Effector memory CD8-positive, alpha-beta T cell (primary cell): ENCODE measurements at regions not wholly inside any gene's neighbourhood (a gene's known extent, or its start where the extent isn't known, plus 50 kb on each side); places are given as distances from the start of the nearest gene placed in this dataset.

ENCODE experiments used
- ATAC-seq: fragments of 150-1000 bp; cut with Tn5 transposase; replicated peaks from 2 replicates; pipeline ENCODE4 v1.10.0; 2021; ENCODE audit warnings: mild to moderate bottlenecking, moderate library complexity
- DNase-seq, 3 experiments: peaks; one replicate each; pipeline ENCODE4 v3.0.0; 2021
- H3K27ac Mint-ChIP-seq, 2 donors: one replicate each; pipeline ENCODE4 v1.8.0; 2022; ENCODE audit warnings: mild to moderate bottlenecking in 2 of 2, mixed read lengths in 2 of 2, moderate library complexity in 2 of 2
- H3K27me3 Mint-ChIP-seq, 2 donors: one replicate each; pipeline ENCODE4 v1.8.0; 2022; ENCODE audit warnings: mixed read lengths in 2 of 2
- H3K36me3 Mint-ChIP-seq: one replicate; pipeline ENCODE4 v1.8.0; 2022; ENCODE audit warnings: mild to moderate bottlenecking, moderate library complexity, mixed read lengths; ENCODE audit not compliant: insufficient read depth
- H3K4me1 Mint-ChIP-seq, 2 donors: one replicate each; pipeline ENCODE4 v1.8.0; 2022; ENCODE audit warnings: low read depth in 2 of 2, mixed read lengths in 2 of 2
- H3K4me3 Mint-ChIP-seq, 2 donors: one replicate each; pipeline ENCODE4 v1.8.0; 2022; ENCODE audit warnings: mild to moderate bottlenecking in 2 of 2, mixed read lengths in 2 of 2, moderate library complexity in 2 of 2
- H3K9me3 Mint-ChIP-seq, 2 donors: one replicate each; pipeline ENCODE4 v1.8.0; 2022; ENCODE audit warnings: mixed read lengths in 2 of 2

GRCh38 chr2:145860083-145860482 lies 1340.2 kb upstream of the ZEB2 start:
- no peaks in the 10 kb centered on the region for H3K27me3 Mint-ChIP-seq
- H3K4me1 Mint-ChIP-seq = no peaks in the 10 kb centered on the region
- ATAC-seq = no peak
- no peak overlapping the region for H3K4me3 Mint-ChIP-seq
- DNase-seq = no peak
- H3K27ac Mint-ChIP-seq = no peak overlapping the region
- no peaks in the 10 kb centered on the region for H3K36me3 Mint-ChIP-seq
- no peaks in the 10 kb centered on the region for H3K9me3 Mint-ChIP-seq

- Mint-ChIP-seq H3K4me1 (no peaks in the 10 kb centered on the region), H3K27ac (no peak overlapping the region)
These were observed 1335.2 kb upstream of the ZEB2 start for GRCh38 chr2:145855142-145855541.

GRCh38 chr2:145854039-145854755 lies 1334.3 kb upstream of the ZEB2 start:
- H3K9me3 Mint-ChIP-seq = no peaks in the 10 kb centered on the region
- no peaks in the 10 kb centered on the region for H3K36me3 Mint-ChIP-seq
- DNase-seq (no peak), ATAC-seq (no peak)
- no peak overlapping the region for H3K4me3 Mint-ChIP-seq
- H3K4me1 Mint-ChIP-seq = no peaks in the 10 kb centered on the region
- no peak overlapping the region for H3K27ac Mint-ChIP-seq
- H3K27me3 Mint-ChIP-seq = no peaks in the 10 kb centered on the region

More at GRCh38 chr2:145855142-145855541, 1335.2 kb upstream of the ZEB2 start:
- DNase-seq (no peak), ATAC-seq (no peak)
- no peaks in the 10 kb centered on the region for H3K27me3 Mint-ChIP-seq
- no peaks in the 10 kb centered on the region for H3K36me3 Mint-ChIP-seq
- no peaks in the 10 kb centered on the region for H3K9me3 Mint-ChIP-seq
- no peak overlapping the region for H3K4me3 Mint-ChIP-seq

GRCh38 chr2:145851730-145852129 lies 1331.8 kb upstream of the ZEB2 start:
- ATAC-seq = no peak
- no peak overlapping the region for H3K27ac Mint-ChIP-seq
- no peaks in the 10 kb centered on the region for H3K9me3 Mint-ChIP-seq

GRCh38 chr2:145849466-145849865 lies 1329.5 kb upstream of the ZEB2 start:
- Mint-ChIP-seq H3K27me3 (no peaks in the 10 kb centered on the region), H3K4me3 (no peak overlapping the region), H3K36me3 (no peaks in the 10 kb centered on the region), H3K9me3 (no peaks in the 10 kb centered on the region), H3K27ac (no peak overlapping the region), H3K4me1 (no peaks in the 10 kb centered on the region)
- DNase-seq = no peak
- no peak for ATAC-seq

More at GRCh38 chr2:145851730-145852129, 1331.8 kb upstream of the ZEB2 start:
- DNase-seq = no peak
- Mint-ChIP-seq H3K27me3 (no peaks in the 10 kb centered on the region), H3K4me1 (no peaks in the 10 kb centered on the region), H3K36me3 (no peaks in the 10 kb centered on the region), H3K4me3 (no peak overlapping the region)

GRCh38 chr2:145846982-145847381 lies 1327.1 kb upstream of the ZEB2 start:
- H3K27ac Mint-ChIP-seq = no peak overlapping the region
- no peak for DNase-seq
- H3K27me3 Mint-ChIP-seq = no peaks in the 10 kb centered on the region
- H3K36me3 Mint-ChIP-seq = no peaks in the 10 kb centered on the region
- no peaks in the 10 kb centered on the region for H3K9me3 Mint-ChIP-seq
- no peaks in the 10 kb centered on the region for H3K4me1 Mint-ChIP-seq
- no peak overlapping the region for H3K4me3 Mint-ChIP-seq
- ATAC-seq = no peak

GRCh38 chr2:145845923-145846322 lies 1326.0 kb upstream of the ZEB2 start:
- H3K4me1 Mint-ChIP-seq = no peaks in the 10 kb centered on the region
- no peak overlapping the region for H3K4me3 Mint-ChIP-seq
- no peaks in the 10 kb centered on the region for H3K36me3 Mint-ChIP-seq
- H3K27ac Mint-ChIP-seq = no peak overlapping the region
- no peaks in the 10 kb centered on the region for H3K27me3 Mint-ChIP-seq
- ATAC-seq (no peak), DNase-seq (no peak)
- H3K9me3 Mint-ChIP-seq = no peaks in the 10 kb centered on the region

- no peak for ATAC-seq
- no peaks in the 10 kb centered on the region for H3K9me3 Mint-ChIP-seq
- no peak for DNase-seq
- no peak overlapping the region for H3K4me3 Mint-ChIP-seq
- H3K4me1 Mint-ChIP-seq = no peaks in the 10 kb centered on the region
- H3K36me3 Mint-ChIP-seq = no peaks in the 10 kb centered on the region
- H3K27ac Mint-ChIP-seq = no peak overlapping the region
- H3K27me3 Mint-ChIP-seq = no peaks in the 10 kb centered on the region
These were observed 1325.4 kb upstream of the ZEB2 start for GRCh38 chr2:145845207-145845894.

- no peak overlapping the region for H3K27ac Mint-ChIP-seq
- no peaks in the 10 kb centered on the region for H3K27me3 Mint-ChIP-seq
- no peak for DNase-seq
- H3K36me3 Mint-ChIP-seq = no peaks in the 10 kb centered on the region
- peaks cover 0 to 2% of the 10 kb centered on the region in 2 donors for H3K9me3 Mint-ChIP-seq
- no peak for ATAC-seq
- no peak overlapping the region for H3K4me3 Mint-ChIP-seq
- no peaks in the 10 kb centered on the region for H3K4me1 Mint-ChIP-seq
These were observed 1322.1 kb upstream of the ZEB2 start for GRCh38 chr2:145841973-145842372.

- DNase-seq (no peak), ATAC-seq (no peak)
- H3K36me3 Mint-ChIP-seq = no peaks in the 10 kb centered on the region
- no peaks in the 10 kb centered on the region for H3K4me1 Mint-ChIP-seq
- H3K9me3 Mint-ChIP-seq = peaks cover 0 to 2% of the 10 kb centered on the region in 2 donors
- no peaks in the 10 kb centered on the region for H3K27me3 Mint-ChIP-seq
- no peak overlapping the region for H3K4me3 Mint-ChIP-seq
- no peak overlapping the region for H3K27ac Mint-ChIP-seq
These were observed 1317.1 kb upstream of the ZEB2 start for GRCh38 chr2:145836986-145837385.

- Mint-ChIP-seq H3K9me3 (peaks cover 0 to 2% of the 10 kb centered on the region in 2 donors), H3K27me3 (no peaks in the 10 kb centered on the region), H3K4me3 (no peak overlapping the region), H3K4me1 (no peaks in the 10 kb centered on the region), H3K36me3 (no peaks in the 10 kb centered on the region), H3K27ac (no peak overlapping the region)
- ATAC-seq = no peak
- no peak for DNase-seq
These were observed 1315.7 kb upstream of the ZEB2 start for GRCh38 chr2:145835665-145836064.

- Mint-ChIP-seq H3K27me3 (no peaks in the 10 kb centered on the region), H3K36me3 (no peaks in the 10 kb centered on the region), H3K9me3 (peaks cover 2 to 8% of the 10 kb centered on the region in 2 donors), H3K27ac (no peak overlapping the region), H3K4me1 (no peaks in the 10 kb centered on the region), H3K4me3 (no peak overlapping the region)
- ATAC-seq = no peak
- DNase-seq = no peak
These were observed 1312.8 kb upstream of the ZEB2 start for GRCh38 chr2:145832681-145833080.

GRCh38 chr2:145829931-145830330 lies 1310.0 kb upstream of the ZEB2 start:
- Mint-ChIP-seq H3K4me1 (no peaks in the 10 kb centered on the region), H3K4me3 (no peak overlapping the region), H3K27ac (no peak overlapping the region), H3K27me3 (no peaks in the 10 kb centered on the region), H3K36me3 (no peaks in the 10 kb centered on the region), H3K9me3 (peaks cover 4 to 8% of the 10 kb centered on the region in 2 donors)
- DNase-seq (no peak), ATAC-seq (no peak)

- Mint-ChIP-seq H3K36me3 (no peaks in the 10 kb centered on the region), H3K27ac (no peak overlapping the region), H3K9me3 (peaks cover 4 to 8% of the 10 kb centered on the region in 2 donors), H3K4me1 (no peaks in the 10 kb centered on the region), H3K4me3 (no peak overlapping the region), H3K27me3 (peaks cover 0 to 9% of the 10 kb centered on the region in 2 donors)
- no peak for ATAC-seq
- no peak for DNase-seq
These were observed 1307.3 kb upstream of the ZEB2 start for GRCh38 chr2:145827235-145827634.
